GM21381 (cell line): ENCODE measurements at regions not wholly inside any gene's neighbourhood (a gene's known extent, or its start where the extent isn't known, plus 50 kb on each side); places are given as distances from the start of the nearest gene placed in this dataset.

ENCODE experiments used
- ATAC-seq: cut with Tn5 transposase; IDR thresholded peaks from one replicate; pipeline ENCODE4 v1.9.1; 2021; ENCODE audit warnings: mild to moderate bottlenecking, moderate library complexity; ENCODE audit not compliant: unreplicated experiment

- no peak for ATAC-seq
Observed at GRCh38 chr6:65803186-65803585, 96.2 kb upstream of the EYS start.

- ATAC-seq = no peak
Observed at GRCh38 chr6:65799389-65799788, 92.4 kb upstream of the EYS start.

- no peak for ATAC-seq
Observed at GRCh38 chr6:65798280-65799014, 91.4 kb upstream of the EYS start.

GRCh38 chr6:65790666-65791065 lies 83.6 kb upstream of the EYS start:
- ATAC-seq = no peak

- no peak for ATAC-seq
Observed at GRCh38 chr6:65787787-65788186, 80.8 kb upstream of the EYS start.

GRCh38 chr6:65786815-65787214 lies 79.8 kb upstream of the EYS start:
- no peak for ATAC-seq

- ATAC-seq = no peak
Observed at GRCh38 chr6:65780691-65781090, 73.7 kb upstream of the EYS start.

- no peak for ATAC-seq
Observed at GRCh38 chr6:65776332-65776731, 69.3 kb upstream of the EYS start.

GRCh38 chr6:65771946-65772345 lies 64.9 kb upstream of the EYS start:
- no peak for ATAC-seq

GRCh38 chr6:65761890-65762289 lies 54.9 kb upstream of the EYS start:
- ATAC-seq = no peak

GRCh38 chr6:65760285-65760684 lies 53.3 kb upstream of the EYS start:
- ATAC-seq = no peak
